Loucy (cell line): ENCODE measurements at regions not wholly inside any gene's neighbourhood (a gene's known extent, or its start where the extent isn't known, plus 50 kb on each side); places are given as distances from the start of the nearest gene placed in this dataset.

ENCODE experiments used
- H2AFZ ChIP-seq: fragments of 200-600 bp; sonication (generic); 2 replicates; pipeline ENCODE4 v1.6.0; 2016; ENCODE audit warnings: antibody characterized with exemption, mild to moderate bottlenecking, low read length, moderate library complexity
- H3F3A ChIP-seq: fragments of 200-600 bp; 2 replicates; pipeline ENCODE4 v1.6.0; 2016; ENCODE audit warnings: antibody characterized with exemption, low read depth, mild to moderate bottlenecking
- H3K27me3 ChIP-seq: fragments of 200-600 bp; sonication (generic); 2 replicates; pipeline ENCODE4 v1.6.1; 2014; ENCODE audit warnings: low read length, mild to moderate bottlenecking; ENCODE audit not compliant: insufficient read depth, poor library complexity, severe bottlenecking
- H3K36me3 ChIP-seq: fragments of 200-600 bp; sonication (generic); 2 replicates; pipeline ENCODE4 v1.6.1; 2016; ENCODE audit warnings: low read length; ENCODE audit not compliant: insufficient read depth
- H3K4me1 ChIP-seq: fragments of 200-600 bp; sonication (generic); 2 replicates; pipeline ENCODE4 v1.5.1; 2014; ENCODE audit warnings: low read length, mild to moderate bottlenecking; ENCODE audit not compliant: insufficient read depth, poor library complexity, severe bottlenecking
- H3K4me2 ChIP-seq: fragments of 200-600 bp; sonication (generic); 2 replicates; pipeline ENCODE4 v1.6.0; 2014; ENCODE audit warnings: antibody characterized with exemption, low read length, low read depth, mild to moderate bottlenecking; ENCODE audit not compliant: poor library complexity, severe bottlenecking
- H3K4me3 ChIP-seq: fragments of 200-600 bp; sonication (generic); 2 replicates; pipeline ENCODE4 v1.5.1; 2014; ENCODE audit warnings: low read length, mild to moderate bottlenecking, mixed read lengths; ENCODE audit not compliant: poor library complexity, severe bottlenecking
- H3K79me2 ChIP-seq: fragments of 200-600 bp; sonication (generic); 2 replicates; pipeline ENCODE4 v1.6.1; 2014; ENCODE audit warnings: low read length; ENCODE audit not compliant: insufficient read depth
- H3K9ac ChIP-seq: fragments of 200-600 bp; sonication (generic); 2 replicates; pipeline ENCODE4 v1.6.0; 2014; ENCODE audit warnings: mild to moderate bottlenecking, low read depth, low read length, moderate library complexity; ENCODE audit not compliant: poor library complexity, severe bottlenecking
- H3K9me2 ChIP-seq: fragments of 200-600 bp; sonication (generic); replicated peaks from 2 replicates; pipeline ENCODE4 v1.6.1; 2016; ENCODE audit warnings: low read depth, low read length, mixed read lengths
- H3K9me3 ChIP-seq: fragments of 200-600 bp; sonication (generic); 2 replicates; pipeline ENCODE4 v1.6.1; 2014; ENCODE audit warnings: mild to moderate bottlenecking, antibody characterized with exemption, low read length, low read depth; ENCODE audit not compliant: insufficient read depth
- H4K20me1 ChIP-seq: fragments of 200-600 bp; sonication (generic); 2 replicates; pipeline ENCODE4 v1.6.0; 2014; ENCODE audit warnings: antibody characterized with exemption, low read length, mild to moderate bottlenecking; ENCODE audit not compliant: insufficient read depth, poor library complexity, severe bottlenecking
- CTCF ChIP-seq: fragments of 200-600 bp; sonication (generic); conservative IDR thresholded peaks from 2 replicates; pipeline ENCODE4 v1.5.1; 2014; ENCODE audit warnings: mild to moderate bottlenecking, antibody characterized with exemption, low read length
- EZH2phosphoT487 ChIP-seq: fragments of 200-600 bp; IDR thresholded peaks from 2 replicates; pipeline ENCODE4 v1.6.1; 2018; ENCODE audit warnings: antibody characterized with exemption, mild to moderate bottlenecking, moderate library complexity, borderline replicate concordance

GRCh38 chr12:84421103-84421502 lies 491.5 kb downstream of the SLC6A15 start:
- TF ChIP-seq CTCF: no peak
- no peak for TF ChIP-seq EZH2phosphoT487
- H3K4me1 ChIP-seq: no peaks in the 10 kb centered on the region
- no peak overlapping the region for H2AFZ ChIP-seq
- no peaks in the 10 kb centered on the region for H4K20me1 ChIP-seq
- no peak overlapping the region for H3K4me2 ChIP-seq
- H3K4me3 ChIP-seq: no peak overlapping the region
- no peak overlapping the region for H3K9ac ChIP-seq
- H3K36me3 ChIP-seq: no peaks in the 10 kb centered on the region
- no peaks in the 10 kb centered on the region for H3K9me3 ChIP-seq
- H3F3A ChIP-seq: no peaks in the 10 kb centered on the region
- no peaks in the 10 kb centered on the region for H3K9me2 ChIP-seq
- no peaks in the 10 kb centered on the region for H3K79me2 ChIP-seq
- H3K27me3 ChIP-seq: no peaks in the 10 kb centered on the region

GRCh38 chr12:84416626-84417025 lies 496.0 kb downstream of the SLC6A15 start:
- Histone ChIP-seq H3K9me2 (no peaks in the 10 kb centered on the region), H3K79me2 (no peaks in the 10 kb centered on the region), H3K36me3 (no peaks in the 10 kb centered on the region), H3K9ac (no peak overlapping the region), H3K4me2 (no peak overlapping the region), H3K4me1 (no peaks in the 10 kb centered on the region), H2AFZ (no peak overlapping the region), H3K4me3 (no peak overlapping the region), H3K27me3 (no peaks in the 10 kb centered on the region), H3F3A (no peaks in the 10 kb centered on the region), H3K9me3 (no peaks in the 10 kb centered on the region), H4K20me1 (no peaks in the 10 kb centered on the region)
- TF ChIP-seq EZH2phosphoT487 (no peak), CTCF (no peak)

GRCh38 chr12:84415946-84416345 lies 496.7 kb downstream of the SLC6A15 start:
- Histone ChIP-seq H3K9me2 (no peaks in the 10 kb centered on the region), H3K4me1 (no peaks in the 10 kb centered on the region), H3K4me2 (no peak overlapping the region), H3K27me3 (no peaks in the 10 kb centered on the region), H3K36me3 (no peaks in the 10 kb centered on the region), H3K4me3 (no peak overlapping the region), H4K20me1 (no peaks in the 10 kb centered on the region), H3F3A (no peaks in the 10 kb centered on the region), H3K79me2 (no peaks in the 10 kb centered on the region), H3K9me3 (no peaks in the 10 kb centered on the region), H2AFZ (no peak overlapping the region), H3K9ac (no peak overlapping the region)
- TF ChIP-seq CTCF (no peak), EZH2phosphoT487 (no peak)
